HCT116 (cell line): ENCODE measurements at regions not wholly inside any gene's neighbourhood (a gene's known extent, or its start where the extent isn't known, plus 50 kb on each side); places are given as distances from the start of the nearest gene placed in this dataset.

Experiments used
- ATAC-seq: fragments of 200-7000 bp; cut with Tn5 transposase; 2 replicates; pipeline ENCODE4 v1.9.1; 2020; ENCODE audit warnings: mild to moderate bottlenecking, moderate library complexity
- BruUV-seq: library from RNA; stranded (reverse); fragments of 400-500 nt; replicated peaks from 2 replicates; lab custom pipeline; 2021; lab: Mats Ljungman, UMichigan
- CTCF ChIA-PET: fragments of 300-600 bp; sonication (Branson Sonifier 250); formaldehyde crosslinking; loops from one replicate; lab custom pipeline; 2021; ENCODE audit warnings: antibody characterized with exemption; lab: Charles Lee
- POLR2A ChIA-PET: fragments of 300-600, 350-600 bp; sonication (Branson Sonifier 250); formaldehyde crosslinking; loops from one replicate; lab custom pipeline; 2021; ENCODE audit warnings: antibody characterized with exemption; lab: Charles Lee
- RAD21 ChIA-PET, 2 experiments: fragments of 300-600 bp; sonication (Branson Sonifier 250); formaldehyde crosslinking; loops; one replicate each; lab custom pipeline; 2023; ENCODE audit warnings: low total read pairs in 2 of 2; ENCODE audit not compliant: uncharacterized antibody in 2 of 2, unreplicated experiment in 2 of 2, low non-redundant PET in 1 of 2; lab: Charles Lee
- DNase-seq: peaks from one replicate; pipeline ENCODE4 v3.0.0-alpha.2; 2010; ENCODE audit warnings: low read depth, low spot score
- H2AFZ ChIP-seq: fragments of 200-600 bp; shearing (Covaris generic), sonication (generic); 2 replicates; pipeline ENCODE4 v1.6.1; 2017; ENCODE audit warnings: low read depth, mixed run types, mixed read lengths, antibody characterized with exemption, low read length; ENCODE audit not compliant: poor library complexity, severe bottlenecking
- H3K27ac ChIP-seq: 2 replicates; pipeline ENCODE4 v1.5.1; 2012; ENCODE audit warnings: low read depth, low read length
- H3K27me3 ChIP-seq: fragments of 200-600 bp; sonication (generic); 2 replicates; pipeline ENCODE4 v1.6.1; 2016; ENCODE audit warnings: mixed run types, low read length, mixed read lengths; ENCODE audit not compliant: insufficient read depth
- H3K36me3 ChIP-seq, 2 experiments: fragments of 200-500 bp in 1 of 2; fragments of 200-600 bp in 1 of 2; sonication (Bioruptor generic) in 1 of 2; sonication (generic) in 1 of 2; 2 replicates each; pipeline versions ENCODE4 v1.5.1 to v1.6.1; 2014 to 2016; ENCODE audit warnings: low read length in 2 of 2, inconsistent platforms in 1 of 2, mixed read lengths in 1 of 2, mixed run types in 1 of 2; ENCODE audit not compliant: insufficient read depth in 2 of 2, control insufficient read depth in 1 of 2
- H3K4me1 ChIP-seq, 2 experiments: fragments of 200-600 bp in 1 of 2; sonication (generic) in 1 of 2; 2 replicates each; pipeline versions ENCODE4 v1.5.1 to v1.6.1; 2012 to 2017; ENCODE audit warnings: low read length in 2 of 2, inconsistent platforms in 1 of 2, mild to moderate bottlenecking in 1 of 2, mixed read lengths in 1 of 2, mixed run types in 1 of 2, moderate library complexity in 1 of 2; ENCODE audit not compliant: insufficient read depth in 2 of 2, control insufficient read depth in 1 of 2
- H3K4me2 ChIP-seq: fragments of 200-600 bp; sonication (generic); 2 replicates; pipeline ENCODE4 v1.6.1; 2017; ENCODE audit warnings: mixed run types, low read length, mixed read lengths
- H3K4me3 ChIP-seq, 2 experiments: fragments of 200-600 bp in 1 of 2; sonication (generic) in 1 of 2; replicated peaks in 1 of 2; 2 replicates each; pipeline ENCODE4 v1.5.1; 2011 to 2016; ENCODE audit warnings: low read length in 2 of 2, control low read depth in 1 of 2, low read depth in 1 of 2, mild to moderate bottlenecking in 1 of 2, mixed read lengths in 1 of 2, mixed run types in 1 of 2
- H3K79me2 ChIP-seq: fragments of 200-600 bp; sonication (generic); 2 replicates; pipeline ENCODE4 v1.6.1; 2017; ENCODE audit warnings: mild to moderate bottlenecking, mixed run types, low read length, moderate library complexity, mixed read lengths; ENCODE audit not compliant: insufficient read depth
- H3K9ac ChIP-seq: fragments of 200-600 bp; sonication (generic); 2 replicates; pipeline ENCODE4 v1.6.1; 2016; ENCODE audit warnings: low read length, mixed read lengths
- H3K9me2 ChIP-seq: fragments of 200-600 bp; sonication (generic), shearing (Covaris generic); 2 replicates; pipeline ENCODE4 v1.6.1; 2017; ENCODE audit warnings: mixed run types, mild to moderate bottlenecking, moderate library complexity; ENCODE audit not compliant: insufficient read depth
- H3K9me3 ChIP-seq, 2 experiments: fragments of 200-500 bp in 1 of 2; fragments of 200-600 bp in 1 of 2; sonication (Bioruptor generic) in 1 of 2; sonication (generic) in 1 of 2; 2 replicates each; pipeline ENCODE4 v1.6.1; 2014 to 2017; ENCODE audit warnings: low read length in 2 of 2, mixed read lengths in 2 of 2, inconsistent platforms in 1 of 2, low read depth in 1 of 2, mild to moderate bottlenecking in 1 of 2, mixed run types in 1 of 2, moderate library complexity in 1 of 2; ENCODE audit not compliant: control insufficient read depth in 1 of 2, insufficient read depth in 1 of 2
- H4K20me1 ChIP-seq: fragments of 200-600 bp; sonication (generic), shearing (Covaris generic); 2 replicates; pipeline ENCODE4 v1.6.1; 2017; ENCODE audit warnings: mixed run types, mild to moderate bottlenecking, moderate library complexity; ENCODE audit not compliant: insufficient read depth
- CBX3 ChIP-seq: IDR thresholded peaks from 2 replicates; pipeline ENCODE4 v1.6.1; 2012; ENCODE audit warnings: low read depth
- POLR2A ChIP-seq: IDR thresholded peaks from 2 replicates; pipeline ENCODE4 v1.7.0; 2011; ENCODE audit warnings: borderline replicate concordance; ENCODE audit not compliant: insufficient read depth, insufficient read length; ENCODE audit errors: extremely low read depth
- RAD21 ChIP-seq: IDR thresholded peaks from 2 replicates; pipeline ENCODE4 v1.6.1; 2012; ENCODE audit warnings: low read depth, mild to moderate bottlenecking
- SP1 ChIP-seq: IDR thresholded peaks from 2 replicates; pipeline ENCODE4 v1.6.1; 2012; ENCODE audit warnings: low read depth
- TCF7L2 ChIP-seq: IDR thresholded peaks from 2 replicates; pipeline ENCODE4 v1.7.0; 2011; ENCODE audit warnings: borderline replicate concordance, inconsistent platforms; ENCODE audit not compliant: insufficient read depth, insufficient read length; ENCODE audit errors: extremely low read depth
- ZFX ChIP-seq: fragments of 450-650 bp; IDR thresholded peaks from 2 replicates; pipeline ENCODE4 v1.6.1; 2017
- ZNF274 ChIP-seq: fragments of 200-500 bp; sonication (Bioruptor generic); IDR thresholded peaks from 2 replicates; pipeline ENCODE4 v1.6.1; 2014; ENCODE audit warnings: mild to moderate bottlenecking, low read depth, low read length, inconsistent platforms
- intact Hi-C: fragments of 100-400 bp; cut with micrococcal nuclease; formaldehyde crosslinking; loops from 2 replicates; pipeline ENCODE4 v1.10.0; 2022

DNA sequence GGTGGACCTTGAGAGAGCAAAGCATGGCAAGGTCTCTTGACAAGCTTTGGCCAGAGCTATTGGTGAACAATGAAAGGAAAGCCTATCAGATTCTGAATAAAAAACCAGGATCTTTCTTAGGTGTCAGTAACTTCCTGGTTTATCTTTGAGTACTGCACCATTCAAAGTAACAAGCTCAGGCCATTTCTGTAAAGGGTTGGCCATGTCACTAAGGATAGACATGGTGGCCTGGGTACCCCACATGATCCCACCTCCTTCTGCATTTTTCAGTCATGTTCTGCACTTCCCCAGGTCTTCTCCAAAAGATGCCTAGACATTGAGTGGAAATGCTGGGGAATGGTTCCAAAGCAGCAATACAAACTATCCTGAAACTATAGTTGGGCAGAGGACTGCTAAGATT, 242.0 kb downstream of the ARHGAP12 start:
- Histone ChIP-seq H3K27me3 (no peaks in the 10 kb centered on the region), H3K4me2 (no peak overlapping the region), H3K9ac (no peak overlapping the region), H3K27ac (no peak overlapping the region), H3K9me2 (no peaks in the 10 kb centered on the region), H3K79me2 (no peaks in the 10 kb centered on the region), H4K20me1 (no peaks in the 10 kb centered on the region), H3K9me3 (peaks cover 16 to 21% of the 10 kb centered on the region in 2 experiments; a peak in 2 of 4 replicates), H3K4me3 (no peak overlapping the region), H2AFZ (no peak overlapping the region), H3K4me1 (peaks cover 0 to 4% of the 10 kb centered on the region in 2 experiments; a peak in 1 of 4 replicates), H3K36me3 (no peaks in the 10 kb centered on the region)
- ATAC-seq (no peak), DNase-seq (no peak)
- POLR2A ChIA-PET, result no interaction called here
- intact Hi-C loops, result no loop called here
- RAD21 ChIA-PET, result no interaction called here
- no TSS peak for BruUV-seq
- TF ChIP-seq SP1, result no peak
- TF ChIP-seq ZNF274, result no peak
- no peak for TF ChIP-seq TCF7L2
- TF ChIP-seq ZFX, result no peak
- CTCF ChIA-PET, result no interaction called here

DNA sequence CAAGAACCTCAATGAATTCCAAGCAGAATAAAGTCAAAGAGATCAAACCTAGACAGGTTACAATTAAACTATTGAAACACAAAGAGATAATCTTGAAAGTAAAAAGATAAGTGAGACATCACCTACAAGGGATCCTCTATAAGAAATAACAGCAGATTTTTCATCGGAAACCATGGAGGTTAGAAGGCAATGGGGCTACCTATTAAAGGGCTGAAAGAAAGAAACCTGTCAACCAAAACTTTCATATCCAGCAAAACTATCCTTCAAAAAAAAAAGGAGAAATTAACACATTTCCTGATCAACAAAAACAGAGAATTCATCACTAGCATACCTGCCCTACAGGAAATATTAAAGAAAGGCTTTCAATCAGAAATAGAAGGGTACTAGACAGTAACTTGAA, 244.9 kb downstream of the ARHGAP12 start:
- Histone ChIP-seq H3K79me2 (no peaks in the 10 kb centered on the region), H4K20me1 (no peaks in the 10 kb centered on the region), H3K9ac (no peak overlapping the region), H3K27ac (no peak overlapping the region), H3K4me1 (no peaks in the 10 kb centered on the region), H3K4me2 (no peak overlapping the region), H3K36me3 (no peaks in the 10 kb centered on the region), H2AFZ (no peak overlapping the region), H3K4me3 (no peak overlapping the region), H3K9me3 (peaks cover 16 to 21% of the 10 kb centered on the region in 2 experiments; a peak in 2 of 4 replicates), H3K9me2 (no peaks in the 10 kb centered on the region), H3K27me3 (no peaks in the 10 kb centered on the region)
- TF ChIP-seq RAD21 (no peak), CBX3 (peak; percentile 58; the same call in 1 of the 2 replicates), ZFX (no peak), POLR2A (no peak)
- peak; percentile 7 for DNase-seq
- ChIA-PET CTCF (no interaction called here), RAD21 (no interaction called here), POLR2A (no interaction called here)
- BruUV-seq, result no TSS peak
- ATAC-seq, result no peak
- intact Hi-C loops, result no loop called here
